ENCODE measurements at regions not wholly inside any gene's neighbourhood (a gene's known extent, or its start where the extent isn't known, plus 50 kb on each side); places are given as distances from the start of the nearest gene placed in this dataset.

DNA sequence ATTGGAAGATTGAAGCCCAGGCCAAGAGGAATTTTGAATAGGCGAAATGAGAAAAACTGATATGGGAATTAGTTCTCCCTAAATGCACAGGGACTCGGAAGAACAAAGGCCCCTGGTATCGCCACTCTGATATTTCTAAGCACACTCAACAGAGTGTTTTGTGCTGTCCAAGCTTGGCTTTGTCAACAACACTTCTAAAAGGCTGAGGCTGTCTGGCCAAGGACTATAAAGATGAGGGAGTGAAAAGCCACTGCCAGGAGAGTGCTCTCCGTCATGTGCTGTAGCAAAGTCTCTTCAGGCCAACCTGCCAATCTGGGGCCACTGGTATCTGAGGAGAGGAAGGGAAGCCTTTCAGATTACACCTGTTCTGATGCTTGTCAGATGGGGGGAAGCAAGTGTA is 611.2 kb upstream of the PIK3C3 start:
- no peaks in the 10 kb centered on the region for H3K4me1 ChIP-seq (ENCODE audit: control insufficient read depth in 4 of 4, insufficient read depth in 4 of 4, low read length in 3 of 4)
- H3K27me3 ChIP-seq (ENCODE audit: control insufficient read depth in 4 of 4, insufficient read depth in 4 of 4, low read length in 3 of 4): no peaks in the 10 kb centered on the region
- 86% methylated on average over 4 of the region's 4 CpGs for WGBS
- no peaks in the 10 kb centered on the region for H3K36me3 ChIP-seq (ENCODE audit: control insufficient read depth in 4 of 4, insufficient read depth in 3 of 4, low read depth in 1 of 4, low read length in 3 of 4)
- H3K9me3 ChIP-seq (ENCODE audit: control insufficient read depth in 4 of 4, low read length in 3 of 4): no peaks in the 10 kb centered on the region
- no peak overlapping the region for H3K9ac ChIP-seq (ENCODE audit: low read depth in 1 of 2, low read length in 2 of 2)
- DNase-seq (ENCODE audit: low spot score): no peak
- H3K27ac ChIP-seq (ENCODE audit: low read depth in 1 of 2, low read length in 2 of 2): no peak overlapping the region
- TF ChIP-seq FOXA2 (IDR thresholded peaks at IDR 0.05) (no peak), JUND (IDR thresholded peaks at IDR 0.05) (no peak)
- no peak overlapping the region for H3K4me3 ChIP-seq (ENCODE audit: low read depth in 1 of 3, low read length in 3 of 3)

DNA sequence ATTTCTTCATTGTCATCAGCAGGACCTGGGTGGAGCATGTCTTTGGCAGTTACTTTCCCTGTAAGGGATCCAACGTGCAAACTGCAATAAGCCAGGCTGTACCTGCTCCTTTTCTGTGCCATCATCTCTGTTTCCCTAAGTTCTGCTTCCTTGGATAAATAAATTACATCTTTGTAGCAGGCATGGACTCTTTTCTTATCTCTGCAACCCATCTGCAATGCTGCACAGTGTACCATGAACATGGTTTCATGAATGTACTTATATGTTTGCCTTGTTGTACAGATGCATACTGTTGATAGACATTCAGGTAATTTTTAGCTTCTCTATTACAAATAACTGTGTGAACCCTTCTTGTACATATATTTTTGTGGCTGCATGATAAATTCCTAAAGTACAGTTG is 616.7 kb upstream of the PIK3C3 start:
- TF ChIP-seq NR2F2 (IDR thresholded peaks at IDR 0.05): no peak
- no peak for TF ChIP-seq RXRA (IDR thresholded peaks at IDR 0.05)
- TF ChIP-seq YY1 (IDR thresholded peaks at IDR 0.05): no peak
- TF ChIP-seq, protein P1, sequence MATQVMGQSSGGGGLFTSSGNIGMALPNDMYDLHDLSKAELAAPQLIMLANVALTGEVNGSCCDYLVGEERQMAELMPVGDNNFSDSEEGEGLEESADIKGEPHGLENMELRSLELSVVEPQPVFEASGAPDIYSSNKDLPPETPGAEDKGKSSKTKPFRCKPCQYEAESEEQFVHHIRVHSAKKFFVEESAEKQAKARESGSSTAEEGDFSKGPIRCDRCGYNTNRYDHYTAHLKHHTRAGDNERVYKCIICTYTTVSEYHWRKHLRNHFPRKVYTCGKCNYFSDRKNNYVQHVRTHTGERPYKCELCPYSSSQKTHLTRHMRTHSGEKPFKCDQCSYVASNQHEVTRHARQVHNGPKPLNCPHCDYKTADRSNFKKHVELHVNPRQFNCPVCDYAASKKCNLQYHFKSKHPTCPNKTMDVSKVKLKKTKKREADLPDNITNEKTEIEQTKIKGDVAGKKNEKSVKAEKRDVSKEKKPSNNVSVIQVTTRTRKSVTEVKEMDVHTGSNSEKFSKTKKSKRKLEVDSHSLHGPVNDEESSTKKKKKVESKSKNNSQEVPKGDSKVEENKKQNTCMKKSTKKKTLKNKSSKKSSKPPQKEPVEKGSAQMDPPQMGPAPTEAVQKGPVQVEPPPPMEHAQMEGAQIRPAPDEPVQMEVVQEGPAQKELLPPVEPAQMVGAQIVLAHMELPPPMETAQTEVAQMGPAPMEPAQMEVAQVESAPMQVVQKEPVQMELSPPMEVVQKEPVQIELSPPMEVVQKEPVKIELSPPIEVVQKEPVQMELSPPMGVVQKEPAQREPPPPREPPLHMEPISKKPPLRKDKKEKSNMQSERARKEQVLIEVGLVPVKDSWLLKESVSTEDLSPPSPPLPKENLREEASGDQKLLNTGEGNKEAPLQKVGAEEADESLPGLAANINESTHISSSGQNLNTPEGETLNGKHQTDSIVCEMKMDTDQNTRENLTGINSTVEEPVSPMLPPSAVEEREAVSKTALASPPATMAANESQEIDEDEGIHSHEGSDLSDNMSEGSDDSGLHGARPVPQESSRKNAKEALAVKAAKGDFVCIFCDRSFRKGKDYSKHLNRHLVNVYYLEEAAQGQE (IDR thresholded peaks at IDR 0.05): no peak
- TF ChIP-seq, protein P2, sequence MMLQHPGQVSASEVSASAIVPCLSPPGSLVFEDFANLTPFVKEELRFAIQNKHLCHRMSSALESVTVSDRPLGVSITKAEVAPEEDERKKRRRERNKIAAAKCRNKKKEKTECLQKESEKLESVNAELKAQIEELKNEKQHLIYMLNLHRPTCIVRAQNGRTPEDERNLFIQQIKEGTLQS (IDR thresholded peaks at IDR 0.05): no peak
- no peak for TF ChIP-seq SP1 (IDR thresholded peaks at IDR 0.05)
- no peak for TF ChIP-seq JUND (IDR thresholded peaks at IDR 0.05)
- TF ChIP-seq EGR1 (IDR thresholded peaks at IDR 0.05; ENCODE audit: low read depth in 2 of 2): no peak
- TF ChIP-seq, protein P3, sequence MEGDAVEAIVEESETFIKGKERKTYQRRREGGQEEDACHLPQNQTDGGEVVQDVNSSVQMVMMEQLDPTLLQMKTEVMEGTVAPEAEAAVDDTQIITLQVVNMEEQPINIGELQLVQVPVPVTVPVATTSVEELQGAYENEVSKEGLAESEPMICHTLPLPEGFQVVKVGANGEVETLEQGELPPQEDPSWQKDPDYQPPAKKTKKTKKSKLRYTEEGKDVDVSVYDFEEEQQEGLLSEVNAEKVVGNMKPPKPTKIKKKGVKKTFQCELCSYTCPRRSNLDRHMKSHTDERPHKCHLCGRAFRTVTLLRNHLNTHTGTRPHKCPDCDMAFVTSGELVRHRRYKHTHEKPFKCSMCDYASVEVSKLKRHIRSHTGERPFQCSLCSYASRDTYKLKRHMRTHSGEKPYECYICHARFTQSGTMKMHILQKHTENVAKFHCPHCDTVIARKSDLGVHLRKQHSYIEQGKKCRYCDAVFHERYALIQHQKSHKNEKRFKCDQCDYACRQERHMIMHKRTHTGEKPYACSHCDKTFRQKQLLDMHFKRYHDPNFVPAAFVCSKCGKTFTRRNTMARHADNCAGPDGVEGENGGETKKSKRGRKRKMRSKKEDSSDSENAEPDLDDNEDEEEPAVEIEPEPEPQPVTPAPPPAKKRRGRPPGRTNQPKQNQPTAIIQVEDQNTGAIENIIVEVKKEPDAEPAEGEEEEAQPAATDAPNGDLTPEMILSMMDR (IDR thresholded peaks at IDR 0.05; ENCODE audit: low read depth, low read length, missing input control): no peak
- Histone ChIP-seq H3K27me3 (ENCODE audit: control insufficient read depth in 4 of 4, insufficient read depth in 4 of 4, low read length in 3 of 4) (no peaks in the 10 kb centered on the region), H3K4me3 (ENCODE audit: low read depth in 1 of 3, low read length in 3 of 3) (no peak overlapping the region), H3K36me3 (ENCODE audit: control insufficient read depth in 4 of 4, insufficient read depth in 3 of 4, low read depth in 1 of 4, low read length in 3 of 4) (no peaks in the 10 kb centered on the region), H3K4me1 (ENCODE audit: control insufficient read depth in 4 of 4, insufficient read depth in 4 of 4, low read length in 3 of 4) (no peaks in the 10 kb centered on the region), H3K9ac (ENCODE audit: low read depth in 1 of 2, low read length in 2 of 2) (no peak overlapping the region), H3K9me3 (ENCODE audit: control insufficient read depth in 4 of 4, low read length in 3 of 4) (no peaks in the 10 kb centered on the region), H3K27ac (ENCODE audit: low read depth in 1 of 2, low read length in 2 of 2) (no peak overlapping the region)
- WGBS: 62% methylated on average over 1 of the region's 1 CpG
- DNase-seq (ENCODE audit: low spot score): no peak

DNA sequence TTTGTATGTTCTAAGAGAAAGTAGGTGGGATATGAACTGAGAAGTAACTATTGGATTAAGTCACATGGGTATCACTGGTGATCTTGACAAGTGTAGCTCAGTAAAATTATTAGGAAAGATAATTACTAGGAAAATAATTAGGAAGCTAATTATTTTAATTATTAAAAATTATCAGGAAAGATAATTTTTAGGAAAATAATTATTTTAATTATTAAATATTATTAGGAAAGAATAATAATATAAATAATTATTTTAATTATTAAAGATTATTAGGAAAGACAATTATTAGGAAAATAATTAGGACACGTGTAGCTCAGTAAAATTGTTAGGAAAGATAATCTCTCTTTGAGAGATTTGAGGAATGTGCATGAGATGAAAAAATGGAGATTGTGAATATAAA is 623.4 kb upstream of the PIK3C3 start:
- Histone ChIP-seq H3K4me3 (ENCODE audit: low read depth in 1 of 3, low read length in 3 of 3) (no peak overlapping the region), H3K27me3 (ENCODE audit: control insufficient read depth in 4 of 4, insufficient read depth in 4 of 4, low read length in 3 of 4) (no peaks in the 10 kb centered on the region), H3K36me3 (ENCODE audit: control insufficient read depth in 4 of 4, insufficient read depth in 3 of 4, low read depth in 1 of 4, low read length in 3 of 4) (no peaks in the 10 kb centered on the region), H3K9ac (ENCODE audit: low read depth in 1 of 2, low read length in 2 of 2) (no peak overlapping the region), H3K9me3 (ENCODE audit: control insufficient read depth in 4 of 4, low read length in 3 of 4) (no peaks in the 10 kb centered on the region), H3K27ac (ENCODE audit: low read depth in 1 of 2, low read length in 2 of 2) (no peak overlapping the region), H3K4me1 (ENCODE audit: control insufficient read depth in 4 of 4, insufficient read depth in 4 of 4, low read length in 3 of 4) (no peaks in the 10 kb centered on the region)
- DNase-seq (ENCODE audit: low spot score): no peak
- 66% methylated on average over 1 of the region's 1 CpG for WGBS
- TF ChIP-seq, protein P1 (IDR thresholded peaks at IDR 0.05): no peak
- TF ChIP-seq HNF4A (conservative IDR thresholded peaks at IDR 0.05) (no peak), FOXA2 (IDR thresholded peaks at IDR 0.05) (no peak), YY1 (IDR thresholded peaks at IDR 0.05) (no peak), RAD21 (IDR thresholded peaks at IDR 0.05) (no peak), JUND (IDR thresholded peaks at IDR 0.05) (no peak), RXRA (IDR thresholded peaks at IDR 0.05) (no peak), TAF1 (conservative IDR thresholded peaks at IDR 0.05) (no peak), FOXA1 (IDR thresholded peaks at IDR 0.05) (no peak), HNF4G (IDR thresholded peaks at IDR 0.05) (no peak), SP1 (IDR thresholded peaks at IDR 0.05) (no peak), NR2F2 (IDR thresholded peaks at IDR 0.05) (no peak), GABPA (IDR thresholded peaks at IDR 0.05 in 1 of 2, conservative IDR thresholded peaks at IDR 0.05 in 1 of 2) (no peak), EGR1 (IDR thresholded peaks at IDR 0.05; ENCODE audit: low read depth in 2 of 2) (no peak)
- TF ChIP-seq, protein P2 (IDR thresholded peaks at IDR 0.05): no peak
- TF ChIP-seq, protein P4, sequence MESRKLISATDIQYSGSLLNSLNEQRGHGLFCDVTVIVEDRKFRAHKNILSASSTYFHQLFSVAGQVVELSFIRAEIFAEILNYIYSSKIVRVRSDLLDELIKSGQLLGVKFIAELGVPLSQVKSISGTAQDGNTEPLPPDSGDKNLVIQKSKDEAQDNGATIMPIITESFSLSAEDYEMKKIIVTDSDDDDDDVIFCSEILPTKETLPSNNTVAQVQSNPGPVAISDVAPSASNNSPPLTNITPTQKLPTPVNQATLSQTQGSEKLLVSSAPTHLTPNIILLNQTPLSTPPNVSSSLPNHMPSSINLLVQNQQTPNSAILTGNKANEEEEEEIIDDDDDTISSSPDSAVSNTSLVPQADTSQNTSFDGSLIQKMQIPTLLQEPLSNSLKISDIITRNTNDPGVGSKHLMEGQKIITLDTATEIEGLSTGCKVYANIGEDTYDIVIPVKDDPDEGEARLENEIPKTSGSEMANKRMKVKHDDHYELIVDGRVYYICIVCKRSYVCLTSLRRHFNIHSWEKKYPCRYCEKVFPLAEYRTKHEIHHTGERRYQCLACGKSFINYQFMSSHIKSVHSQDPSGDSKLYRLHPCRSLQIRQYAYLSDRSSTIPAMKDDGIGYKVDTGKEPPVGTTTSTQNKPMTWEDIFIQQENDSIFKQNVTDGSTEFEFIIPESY (IDR thresholded peaks at IDR 0.05): no peak

Data from liver (tissue), 8 donors.